ENCODE measurements at regions not wholly inside any gene's neighbourhood (a gene's known extent, or its start where the extent isn't known, plus 50 kb on each side); places are given as distances from the start of the nearest gene placed in this dataset.

DNA sequence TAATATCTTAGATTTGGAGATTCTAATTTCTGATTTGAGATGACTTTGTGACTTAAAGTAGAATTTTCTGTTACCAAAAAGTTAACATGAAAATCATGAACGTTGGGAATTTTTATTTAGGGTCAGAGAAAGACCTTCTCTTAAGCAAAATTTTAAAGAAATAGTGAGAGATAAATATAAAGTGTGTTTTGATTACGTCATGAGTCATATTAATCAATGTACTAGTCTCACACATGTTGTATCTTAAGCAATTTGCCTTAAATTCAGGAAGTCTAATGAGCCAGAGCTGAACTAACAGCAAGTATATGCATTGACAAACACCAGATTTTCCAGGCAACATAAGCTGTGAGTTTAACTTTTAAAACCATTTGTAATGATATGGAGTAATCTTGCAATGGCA is 765.5 kb upstream of the SORCS1 start:
- Histone ChIP-seq H3F3A (ENCODE audit: insufficient read depth) (no peaks in the 10 kb centered on the region), H3K9me2 (replicated peaks; ENCODE audit: insufficient read depth, low read length) (no peaks in the 10 kb centered on the region), H3K36me3 (ENCODE audit: low read length) (no peaks in the 10 kb centered on the region), H3K27ac (ENCODE audit: low read depth, low read length) (no peak overlapping the region), H4K20me1 (ENCODE audit: low read depth, low read length) (no peaks in the 10 kb centered on the region), H3K27me3 (ENCODE audit: low read length) (no peaks in the 10 kb centered on the region), H3K4me2 (ENCODE audit: low read depth, low read length, poor library complexity, severe bottlenecking) (no peak overlapping the region), H3K4me3 (ENCODE audit: insufficient read depth, low read length, poor library complexity, severe bottlenecking) (no peak overlapping the region), H2AFZ (ENCODE audit: low read depth, low read length, severe bottlenecking) (no peak overlapping the region), H3K79me2 (ENCODE audit: insufficient read depth, low read length) (no peaks in the 10 kb centered on the region), H3K9me3 (ENCODE audit: insufficient read depth, low read length) (no peaks in the 10 kb centered on the region), H3K9ac (ENCODE audit: low read length) (no peak overlapping the region)
- no peak for TF ChIP-seq EZH2phosphoT487 (conservative IDR thresholded peaks at IDR 0.05; ENCODE audit: low read length)

DNA sequence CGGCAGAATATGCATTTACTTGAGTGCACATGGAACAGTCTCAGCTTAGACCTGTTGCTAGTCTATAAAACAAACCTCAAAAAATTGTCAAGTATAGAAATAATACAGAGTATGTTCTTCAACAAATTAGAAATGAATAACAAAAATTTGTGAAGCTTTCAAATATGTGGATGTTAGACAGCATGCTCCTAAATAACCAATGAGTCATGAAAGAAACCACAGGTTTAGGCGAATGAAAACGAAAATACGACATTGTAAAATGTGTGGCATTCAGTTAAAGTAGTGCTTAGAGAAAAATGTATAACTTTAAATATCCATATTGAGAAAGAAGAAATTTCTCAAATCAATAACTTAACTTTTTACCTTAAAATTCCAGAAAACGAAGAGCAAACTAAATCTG is 760.0 kb upstream of the SORCS1 start:
- Histone ChIP-seq H3K9me3 (ENCODE audit: insufficient read depth, low read length) (no peaks in the 10 kb centered on the region), H3K27ac (ENCODE audit: low read depth, low read length) (no peak overlapping the region), H3K9me2 (replicated peaks; ENCODE audit: insufficient read depth, low read length) (no peaks in the 10 kb centered on the region), H3K9ac (ENCODE audit: low read length) (no peak overlapping the region), H2AFZ (ENCODE audit: low read depth, low read length, severe bottlenecking) (no peak overlapping the region), H3K27me3 (ENCODE audit: low read length) (no peaks in the 10 kb centered on the region), H3K4me3 (ENCODE audit: insufficient read depth, low read length, poor library complexity, severe bottlenecking) (no peak overlapping the region), H3K79me2 (ENCODE audit: insufficient read depth, low read length) (no peaks in the 10 kb centered on the region), H4K20me1 (ENCODE audit: low read depth, low read length) (no peaks in the 10 kb centered on the region), H3K4me2 (ENCODE audit: low read depth, low read length, poor library complexity, severe bottlenecking) (no peak overlapping the region), H3F3A (ENCODE audit: insufficient read depth) (no peaks in the 10 kb centered on the region), H3K36me3 (ENCODE audit: low read length) (no peaks in the 10 kb centered on the region)
- TF ChIP-seq, protein P1, sequence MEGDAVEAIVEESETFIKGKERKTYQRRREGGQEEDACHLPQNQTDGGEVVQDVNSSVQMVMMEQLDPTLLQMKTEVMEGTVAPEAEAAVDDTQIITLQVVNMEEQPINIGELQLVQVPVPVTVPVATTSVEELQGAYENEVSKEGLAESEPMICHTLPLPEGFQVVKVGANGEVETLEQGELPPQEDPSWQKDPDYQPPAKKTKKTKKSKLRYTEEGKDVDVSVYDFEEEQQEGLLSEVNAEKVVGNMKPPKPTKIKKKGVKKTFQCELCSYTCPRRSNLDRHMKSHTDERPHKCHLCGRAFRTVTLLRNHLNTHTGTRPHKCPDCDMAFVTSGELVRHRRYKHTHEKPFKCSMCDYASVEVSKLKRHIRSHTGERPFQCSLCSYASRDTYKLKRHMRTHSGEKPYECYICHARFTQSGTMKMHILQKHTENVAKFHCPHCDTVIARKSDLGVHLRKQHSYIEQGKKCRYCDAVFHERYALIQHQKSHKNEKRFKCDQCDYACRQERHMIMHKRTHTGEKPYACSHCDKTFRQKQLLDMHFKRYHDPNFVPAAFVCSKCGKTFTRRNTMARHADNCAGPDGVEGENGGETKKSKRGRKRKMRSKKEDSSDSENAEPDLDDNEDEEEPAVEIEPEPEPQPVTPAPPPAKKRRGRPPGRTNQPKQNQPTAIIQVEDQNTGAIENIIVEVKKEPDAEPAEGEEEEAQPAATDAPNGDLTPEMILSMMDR (IDR thresholded peaks at IDR 0.05; ENCODE audit: insufficient read depth, low read length, poor library complexity, severe bottlenecking), result no peak
- TF ChIP-seq EZH2phosphoT487 (conservative IDR thresholded peaks at IDR 0.05; ENCODE audit: low read length), result no peak

DNA sequence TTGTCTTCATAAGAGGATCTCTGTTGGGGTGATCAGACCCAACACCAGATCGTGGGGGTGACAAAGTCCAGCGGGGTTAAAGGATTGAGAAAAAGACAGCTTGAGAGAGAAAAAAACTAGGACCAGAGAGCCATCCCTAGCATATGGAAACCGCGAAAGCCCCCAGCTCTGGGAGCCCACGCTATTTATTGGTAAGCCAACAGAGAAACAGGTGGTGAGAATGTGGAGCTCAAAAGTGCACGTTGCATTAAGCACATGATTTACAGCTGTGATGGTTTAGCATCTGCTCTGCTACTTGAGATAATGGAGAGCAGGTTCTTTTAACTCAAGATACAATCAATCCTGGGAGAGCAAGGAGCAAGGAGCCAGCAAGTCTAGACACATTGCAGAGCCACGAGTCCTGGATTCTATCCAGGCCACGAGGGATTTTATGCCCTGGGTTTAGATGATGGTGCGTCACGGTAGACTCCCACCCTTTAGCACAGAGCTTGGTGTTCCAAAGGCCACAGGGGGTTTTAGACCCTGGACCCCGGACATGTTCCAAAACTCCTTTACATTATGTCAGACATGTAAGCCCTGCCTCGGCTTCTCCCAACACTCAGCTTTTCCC is 755.2 kb upstream of the SORCS1 start:
- no peaks in the 10 kb centered on the region for H3K79me2 ChIP-seq (ENCODE audit: insufficient read depth, low read length)
- H3K4me2 ChIP-seq (ENCODE audit: low read depth, low read length, poor library complexity, severe bottlenecking), result no peak overlapping the region
- TF ChIP-seq EZH2phosphoT487 (conservative IDR thresholded peaks at IDR 0.05; ENCODE audit: low read length), result no peak
- TF ChIP-seq, protein P1 (IDR thresholded peaks at IDR 0.05; ENCODE audit: insufficient read depth, low read length, poor library complexity, severe bottlenecking), result no peak
- H3K27ac ChIP-seq (ENCODE audit: low read depth, low read length), result no peak overlapping the region
- no peaks in the 10 kb centered on the region for H3F3A ChIP-seq (ENCODE audit: insufficient read depth)
- H3K27me3 ChIP-seq (ENCODE audit: low read length), result no peaks in the 10 kb centered on the region
- no peaks in the 10 kb centered on the region for H3K9me2 ChIP-seq (replicated peaks; ENCODE audit: insufficient read depth, low read length)
- H3K9ac ChIP-seq (ENCODE audit: low read length), result no peak overlapping the region
- H3K36me3 ChIP-seq (ENCODE audit: low read length), result no peaks in the 10 kb centered on the region
- no peak overlapping the region for H2AFZ ChIP-seq (ENCODE audit: low read depth, low read length, severe bottlenecking)
- H3K4me3 ChIP-seq (ENCODE audit: insufficient read depth, low read length, poor library complexity, severe bottlenecking), result no peak overlapping the region
- no peaks in the 10 kb centered on the region for H4K20me1 ChIP-seq (ENCODE audit: low read depth, low read length)
- H3K9me3 ChIP-seq (ENCODE audit: insufficient read depth, low read length), result no peaks in the 10 kb centered on the region

DNA sequence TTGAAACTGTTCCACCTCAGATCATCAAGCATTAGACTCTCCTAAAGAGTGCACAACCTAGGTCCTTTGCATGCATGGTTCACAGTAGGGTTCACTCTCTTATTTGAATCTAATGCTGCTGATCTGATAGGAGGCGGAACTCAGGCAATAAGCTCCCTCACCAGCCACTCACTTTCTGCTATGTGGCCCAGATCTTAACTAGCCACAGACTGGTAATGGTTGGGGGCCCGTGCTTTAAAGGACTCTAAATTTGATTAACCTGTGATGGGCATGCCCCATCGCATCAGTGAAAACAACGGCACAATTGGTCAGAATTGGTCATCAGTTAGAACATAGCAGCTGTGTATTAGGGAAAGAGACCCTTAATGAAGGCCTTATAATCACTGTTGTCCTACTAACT is 753.7 kb upstream of the SORCS1 start:
- TF ChIP-seq, protein P1 (IDR thresholded peaks at IDR 0.05; ENCODE audit: insufficient read depth, low read length, poor library complexity, severe bottlenecking), result no peak
- TF ChIP-seq EZH2phosphoT487 (conservative IDR thresholded peaks at IDR 0.05; ENCODE audit: low read length), result no peak
- Histone ChIP-seq H3K79me2 (ENCODE audit: insufficient read depth, low read length) (no peaks in the 10 kb centered on the region), H3K9me3 (ENCODE audit: insufficient read depth, low read length) (no peaks in the 10 kb centered on the region)

More for the DNA sequence above, 753.7 kb upstream of the SORCS1 start:
- H2AFZ ChIP-seq (ENCODE audit: low read depth, low read length, severe bottlenecking), result no peak overlapping the region
- H3K36me3 ChIP-seq (ENCODE audit: low read length), result no peaks in the 10 kb centered on the region
- H4K20me1 ChIP-seq (ENCODE audit: low read depth, low read length), result no peaks in the 10 kb centered on the region
- H3K9me2 ChIP-seq (replicated peaks; ENCODE audit: insufficient read depth, low read length), result no peaks in the 10 kb centered on the region
- no peaks in the 10 kb centered on the region for H3F3A ChIP-seq (ENCODE audit: insufficient read depth)
- no peak overlapping the region for H3K27ac ChIP-seq (ENCODE audit: low read depth, low read length)
- no peak overlapping the region for H3K9ac ChIP-seq (ENCODE audit: low read length)
- H3K27me3 ChIP-seq (ENCODE audit: low read length), result no peaks in the 10 kb centered on the region
- no peak overlapping the region for H3K4me3 ChIP-seq (ENCODE audit: insufficient read depth, low read length, poor library complexity, severe bottlenecking)
- no peak overlapping the region for H3K4me2 ChIP-seq (ENCODE audit: low read depth, low read length, poor library complexity, severe bottlenecking)
